Activated gamma-delta T cell (primary cell): ENCODE measurements at regions not wholly inside any gene's neighbourhood (a gene's known extent, or its start where the extent isn't known, plus 50 kb on each side); places are given as distances from the start of the nearest gene placed in this dataset.

ENCODE experiments used
- DNase-seq: peaks from one replicate; lab custom pipeline; 2025; lab: John Stamatoyannopoulos, UW

DNA sequence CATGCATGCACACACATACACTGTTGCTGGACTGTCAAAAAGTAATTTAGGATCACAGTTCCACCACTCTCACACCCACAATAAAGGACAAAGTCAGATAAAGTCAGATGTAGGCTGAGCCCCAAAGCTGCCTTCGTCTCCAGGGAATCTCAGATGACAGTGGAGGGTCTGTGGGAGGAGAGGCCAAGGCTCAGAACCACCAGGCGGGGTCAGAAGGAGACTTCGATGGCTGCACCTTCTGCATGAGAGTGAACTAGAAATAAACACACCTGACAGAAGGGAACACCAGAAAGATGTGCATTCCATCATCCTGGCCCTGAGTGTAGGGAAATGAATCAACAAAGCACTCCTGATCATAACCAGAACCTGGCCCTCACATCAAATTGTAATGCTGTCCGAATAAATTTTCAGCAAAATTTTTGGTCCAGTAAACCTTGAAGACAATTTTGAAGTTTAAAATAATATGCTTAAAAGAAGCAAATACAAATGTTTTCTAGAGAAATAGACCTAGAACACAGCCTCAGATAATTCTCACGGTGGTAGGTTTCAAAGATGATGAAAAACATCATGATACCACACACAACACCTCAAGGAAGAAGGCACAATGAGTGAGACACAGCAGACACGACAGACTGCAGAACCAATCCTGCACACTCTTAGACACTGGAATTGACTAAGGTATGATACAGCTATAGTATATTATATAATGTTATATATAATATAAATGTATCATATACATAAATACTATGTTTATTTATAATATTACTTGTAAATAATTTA lies 269.8 kb upstream of the KLF6 start:
- no peak for DNase-seq

- no peak for DNase-seq
These were observed 268.9 kb upstream of the KLF6 start for GRCh38 chr10:4053940-4054339.

DNA sequence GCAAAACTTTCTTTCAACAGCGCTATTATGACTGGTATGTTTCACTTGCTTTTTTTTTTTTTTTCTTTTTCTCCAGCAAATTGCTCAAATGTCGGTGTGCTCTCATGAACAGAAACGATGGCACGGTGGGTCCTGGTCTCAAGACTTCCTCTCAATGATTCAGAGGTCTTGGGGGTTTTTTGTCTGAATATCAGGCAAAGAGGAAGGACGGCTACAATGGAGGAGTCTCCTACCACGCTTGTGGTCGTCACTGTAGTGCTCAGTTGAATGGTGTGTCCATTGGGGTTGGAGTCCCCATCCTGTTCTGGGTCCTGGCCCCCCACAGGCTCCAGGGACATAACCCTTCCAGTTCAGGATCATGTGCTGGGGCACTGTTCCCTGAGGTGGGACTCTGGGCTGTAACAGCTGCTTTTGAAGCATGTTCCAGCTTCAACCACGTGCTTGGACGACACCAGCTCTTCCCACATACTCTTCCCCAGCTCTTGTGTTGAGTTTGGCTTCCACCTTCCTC lies 266.7 kb upstream of the KLF6 start:
- DNase-seq: no peak

DNA sequence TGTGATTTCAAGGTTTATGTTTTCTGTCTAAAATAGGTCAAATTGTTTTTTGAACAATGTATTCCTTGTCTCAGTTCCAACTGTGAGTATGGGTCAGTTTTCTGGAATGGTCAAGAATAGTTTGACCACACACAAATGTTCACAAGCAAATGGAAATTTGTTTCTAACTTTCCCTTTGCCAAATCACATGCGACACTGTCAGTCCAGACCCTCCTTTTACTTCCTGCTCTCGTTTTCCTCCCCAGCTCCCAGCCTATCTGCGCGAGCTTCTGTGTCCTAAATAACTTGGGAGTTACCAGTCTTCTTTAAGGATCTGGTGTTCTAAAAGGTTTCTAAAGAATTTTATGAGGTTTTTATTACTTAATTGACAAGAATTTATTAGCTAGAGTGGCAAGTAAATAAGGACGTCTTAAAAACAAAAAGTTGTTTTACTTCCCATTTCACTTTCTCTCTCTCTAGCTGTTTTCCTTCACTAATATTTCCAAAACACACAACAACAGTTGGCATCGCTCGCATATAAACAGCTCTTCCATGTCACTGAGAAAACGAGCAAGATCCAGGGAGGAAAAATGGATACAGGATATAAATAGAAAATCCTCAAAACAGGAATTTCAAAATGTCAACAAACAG lies 266.1 kb upstream of the KLF6 start:
- DNase-seq: no peak

DNA sequence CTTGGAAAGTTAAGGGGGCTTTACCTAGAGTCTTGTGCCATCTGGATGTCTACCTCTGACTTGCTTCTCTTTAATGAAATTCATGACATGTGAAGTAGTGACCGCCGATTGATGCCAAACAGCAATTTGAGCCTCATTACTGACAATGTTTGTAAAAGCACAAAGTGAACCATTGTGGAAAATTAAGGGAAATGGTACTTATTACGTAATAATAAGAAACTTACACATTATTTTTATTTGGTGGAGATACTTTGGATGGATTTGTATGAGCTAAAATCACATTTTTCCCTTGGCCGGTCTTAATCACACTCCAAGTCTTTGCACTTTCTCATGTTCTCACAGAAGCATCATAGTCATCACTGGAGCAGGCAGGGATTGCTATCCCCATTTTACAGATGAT lies 265.1 kb upstream of the KLF6 start:
- no peak for DNase-seq

DNA sequence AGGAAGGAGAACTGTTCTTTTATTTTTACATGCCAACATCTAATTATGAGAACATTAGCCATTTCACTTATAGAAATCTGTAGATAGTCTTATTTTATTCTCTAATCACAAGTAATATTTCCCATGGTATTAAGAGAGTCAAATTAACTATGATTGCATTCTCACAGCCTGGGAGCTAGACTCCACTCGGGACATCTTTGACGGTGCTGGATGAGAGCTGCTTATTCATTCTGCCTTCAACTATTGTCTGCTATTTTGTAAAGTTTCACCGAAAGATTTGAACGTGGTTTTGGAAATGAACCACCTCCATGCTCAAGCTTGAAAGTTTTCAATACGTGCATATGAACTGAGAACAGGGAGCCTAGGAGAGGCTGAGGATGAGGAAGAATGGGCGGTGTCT lies 264.3 kb upstream of the KLF6 start:
- DNase-seq: no peak

- DNase-seq: no peak
These were observed 263.3 kb upstream of the KLF6 start for GRCh38 chr10:4048236-4048864.

- DNase-seq: no peak
These were observed 261.8 kb upstream of the KLF6 start for GRCh38 chr10:4046712-4047354.

GRCh38 chr10:4046030-4046429 lies 261.0 kb upstream of the KLF6 start:
- DNase-seq: no peak

DNA sequence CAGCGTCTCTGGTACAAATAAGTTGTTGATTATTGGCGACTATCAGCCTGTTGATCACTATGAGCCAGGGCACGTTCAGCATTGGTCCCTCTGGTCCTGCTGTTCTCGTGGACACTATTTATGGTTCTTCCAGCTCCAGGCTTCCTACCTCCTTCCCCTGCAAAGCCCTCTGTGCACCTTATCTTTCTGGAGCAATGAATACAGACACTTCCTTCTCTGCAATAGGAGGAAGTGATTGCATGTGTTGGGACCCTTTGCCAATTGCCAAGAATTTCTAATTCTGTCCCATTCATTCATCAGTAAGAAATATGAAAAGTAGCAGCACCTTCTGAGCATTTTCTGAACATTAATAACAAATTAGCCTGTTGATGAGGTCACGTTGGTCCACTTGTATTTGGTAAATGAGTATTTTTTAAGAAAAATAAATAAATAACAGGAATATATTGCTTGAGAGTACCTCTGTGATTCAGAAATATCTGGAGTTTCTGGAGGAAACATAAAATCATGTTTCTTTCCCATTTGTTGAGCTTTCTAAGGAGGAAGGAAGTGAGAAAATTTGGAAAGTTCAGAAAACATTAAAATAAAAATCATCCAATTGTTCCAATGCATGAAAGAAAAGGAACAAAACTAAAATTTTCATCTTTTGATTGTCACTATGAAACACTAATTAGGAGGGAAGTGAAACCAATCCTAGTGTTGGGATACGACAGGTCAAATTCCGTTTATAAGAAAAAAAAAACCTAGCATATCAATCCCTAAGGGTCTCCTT lies 259.1 kb upstream of the KLF6 start:
- no peak for DNase-seq

- DNase-seq: no peak
These were observed 256.6 kb upstream of the KLF6 start for GRCh38 chr10:4041635-4042034.

DNA sequence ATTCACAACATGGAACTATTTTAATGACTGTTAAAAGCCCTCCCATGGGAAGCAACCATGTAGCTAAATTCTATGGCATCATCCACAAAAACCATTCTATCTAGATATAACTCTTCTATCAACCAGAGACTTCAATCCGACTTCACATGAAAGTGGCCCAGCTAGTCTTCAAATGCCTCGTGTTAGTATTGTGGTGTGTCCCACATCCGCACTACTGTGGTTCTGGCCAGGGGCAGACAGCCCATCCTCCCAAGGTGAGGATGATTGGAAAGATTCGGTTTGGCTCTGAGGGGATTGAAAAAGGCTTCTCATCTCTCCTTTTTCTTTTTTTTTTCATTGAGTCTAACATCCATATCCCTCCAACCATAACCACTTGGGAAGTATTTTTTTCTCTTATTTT lies 253.0 kb upstream of the KLF6 start:
- DNase-seq: no peak

- no peak for DNase-seq
These were observed 250.6 kb upstream of the KLF6 start for GRCh38 chr10:4035599-4035945.

- no peak for DNase-seq
These were observed 250.0 kb upstream of the KLF6 start for GRCh38 chr10:4034907-4035598.

- no peak for DNase-seq
These were observed 248.4 kb upstream of the KLF6 start for GRCh38 chr10:4033341-4033896.

- DNase-seq: no peak
These were observed 244.9 kb upstream of the KLF6 start for GRCh38 chr10:4029866-4030265.

DNA sequence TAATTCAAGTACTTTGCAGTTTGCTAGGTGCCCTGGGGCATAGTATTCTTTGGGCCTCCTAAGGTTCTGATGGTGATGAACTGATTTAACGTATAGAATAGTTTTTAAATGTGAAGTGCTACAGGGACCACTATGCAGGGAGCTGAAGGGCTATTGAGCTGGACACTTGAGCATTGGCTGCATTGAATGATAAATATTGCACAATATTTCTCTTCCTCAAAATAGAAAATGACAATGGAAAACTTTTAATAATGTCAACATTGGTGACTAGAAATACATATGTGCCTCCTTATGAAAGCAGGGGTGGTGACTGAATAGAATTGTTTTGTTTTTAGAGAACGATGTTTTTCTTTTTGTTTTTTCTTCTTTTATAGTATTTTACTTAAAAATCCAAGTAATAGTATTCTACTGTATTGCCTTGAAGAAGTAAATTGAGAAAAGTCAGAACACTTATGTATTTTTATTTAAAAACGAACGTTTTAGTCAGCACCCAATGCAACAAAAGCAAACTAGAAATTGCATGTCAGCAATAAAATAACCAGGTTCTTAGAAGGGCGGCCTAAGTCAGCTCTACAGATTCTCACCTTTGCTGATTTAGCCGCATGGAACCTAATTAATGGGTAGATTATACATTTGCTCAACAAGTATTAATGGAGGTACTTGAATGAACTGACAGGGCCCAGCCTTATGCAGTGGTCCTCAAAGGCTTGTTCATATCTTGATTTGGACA lies 244.0 kb upstream of the KLF6 start:
- DNase-seq: no peak

DNA sequence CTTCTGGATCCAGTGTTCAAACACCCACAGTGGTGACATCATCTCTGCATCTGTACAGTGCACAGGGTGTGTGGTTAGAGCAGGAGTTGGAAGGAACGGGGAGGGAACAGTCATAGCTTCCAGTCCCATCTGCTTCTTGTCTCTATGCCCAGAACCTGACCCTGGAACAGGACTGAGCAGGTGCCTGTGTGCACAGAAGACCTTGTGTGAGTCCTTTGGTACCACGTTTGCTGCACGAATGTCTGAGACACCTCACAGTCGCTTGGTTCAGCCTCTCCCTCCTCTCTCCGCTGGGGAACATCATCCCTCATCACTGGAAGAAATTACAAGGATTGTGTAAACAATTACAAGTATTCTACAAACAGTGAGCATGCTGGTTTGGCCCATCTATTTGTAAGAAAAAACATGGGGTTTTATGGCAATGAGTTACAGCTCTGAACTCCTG lies 243.0 kb upstream of the KLF6 start:
- DNase-seq: no peak

DNA sequence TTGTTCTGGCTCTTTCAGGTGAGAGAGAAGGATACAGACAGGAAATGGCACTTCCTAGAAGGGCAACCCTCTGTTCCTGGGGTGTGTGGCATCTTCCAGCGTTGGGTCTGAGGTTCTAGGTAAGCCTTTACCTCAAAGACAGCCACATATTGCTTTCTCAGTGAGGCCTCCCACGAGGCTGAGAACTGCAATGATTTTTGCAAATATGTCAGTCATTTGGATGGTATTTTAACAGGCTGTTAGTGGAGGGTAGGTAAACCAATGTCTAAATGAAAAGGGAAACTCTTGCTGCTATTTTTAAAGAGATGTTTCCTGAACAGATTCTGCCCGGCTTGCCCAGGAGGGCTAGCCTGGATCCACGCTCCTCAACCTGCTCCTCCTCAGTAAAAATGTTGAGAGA lies 240.3 kb upstream of the KLF6 start:
- no peak for DNase-seq
